GM08714 (cell line): ENCODE measurements at regions not wholly inside any gene's neighbourhood (a gene's known extent, or its start where the extent isn't known, plus 50 kb on each side); places are given as distances from the start of the nearest gene placed in this dataset.

Experiments
- H3K4me3 ChIP-seq: fragments of 200-500 bp; sonication (Bioruptor generic); 2 replicates; pipeline ENCODE4 v1.5.1; 2014; ENCODE audit warnings: mild to moderate bottlenecking, low read length, inconsistent platforms
- ZNF274 ChIP-seq: IDR thresholded peaks from 2 replicates; pipeline ENCODE4 v1.6.1; 2012; ENCODE audit warnings: mild to moderate bottlenecking, low read depth, low read length

GRCh38 chr3:193824365-193824764 is 231.4 kb downstream of the OPA1 start:
- no peak for TF ChIP-seq ZNF274
- no peak overlapping the region for H3K4me3 ChIP-seq

GRCh38 chr3:193825617-193826016 is 232.6 kb downstream of the OPA1 start:
- TF ChIP-seq ZNF274: no peak
- H3K4me3 ChIP-seq: no peak overlapping the region

DNA sequence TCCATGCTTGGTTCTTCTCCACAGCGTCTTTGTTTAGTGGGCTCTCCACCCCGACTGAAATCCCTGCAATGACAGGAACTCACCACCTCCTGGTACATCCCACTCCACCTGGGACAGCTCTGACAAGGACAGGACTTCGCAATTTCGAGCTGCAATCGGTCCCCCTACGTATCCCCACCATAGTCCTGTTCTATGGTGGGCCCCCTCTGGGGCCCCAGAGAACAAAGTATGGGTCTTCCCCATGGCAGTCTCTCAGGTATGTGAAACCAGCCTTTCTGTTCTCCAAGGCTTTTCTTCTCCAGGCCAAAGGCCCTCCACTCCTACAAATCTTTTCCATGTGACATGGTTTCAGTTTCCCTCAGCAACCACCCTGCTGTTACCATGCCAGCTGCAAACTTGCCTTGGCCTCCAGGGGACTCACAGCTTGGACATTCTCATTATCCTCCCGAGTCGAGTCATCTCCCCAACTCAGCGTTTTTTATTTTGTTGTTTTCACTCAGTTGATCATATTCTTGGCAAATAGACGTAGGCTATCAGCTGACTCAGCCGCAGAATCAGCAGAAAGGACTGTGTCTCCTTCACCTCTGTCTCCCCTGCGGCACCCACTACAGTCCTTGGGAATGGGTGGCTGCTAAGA is 233.3 kb downstream of the OPA1 start:
- no peak for TF ChIP-seq ZNF274
- H3K4me3 ChIP-seq: no peak overlapping the region

GRCh38 chr3:193827040-193827669 is 234.1 kb downstream of the OPA1 start:
- no peak for TF ChIP-seq ZNF274

DNA sequence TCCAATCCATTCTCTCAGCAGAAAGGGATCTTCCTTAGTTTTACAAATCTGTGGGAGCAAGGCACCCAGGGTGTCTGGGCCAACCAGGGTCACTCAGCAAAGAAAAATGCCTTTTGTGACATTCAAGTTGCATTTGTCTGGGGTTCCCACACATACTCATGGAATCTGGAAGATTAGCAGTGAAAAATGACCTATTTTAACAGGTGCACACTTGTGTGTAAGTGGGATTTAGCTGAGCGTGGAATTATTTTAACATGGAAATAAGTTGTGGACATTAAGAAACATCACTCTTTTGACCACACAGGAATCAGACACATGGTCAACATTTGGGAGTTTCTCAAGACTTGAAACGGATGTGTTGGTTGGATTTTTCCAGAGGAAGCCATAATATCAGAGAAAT is 234.9 kb downstream of the OPA1 start:
- no peak overlapping the region for H3K4me3 ChIP-seq
- no peak for TF ChIP-seq ZNF274

More at GRCh38 chr3:193827040-193827669, 234.1 kb downstream of the OPA1 start:
- no peak overlapping the region for H3K4me3 ChIP-seq

GRCh38 chr3:193828477-193828876 is 235.5 kb downstream of the OPA1 start:
- no peak for TF ChIP-seq ZNF274
- H3K4me3 ChIP-seq: no peak overlapping the region

DNA sequence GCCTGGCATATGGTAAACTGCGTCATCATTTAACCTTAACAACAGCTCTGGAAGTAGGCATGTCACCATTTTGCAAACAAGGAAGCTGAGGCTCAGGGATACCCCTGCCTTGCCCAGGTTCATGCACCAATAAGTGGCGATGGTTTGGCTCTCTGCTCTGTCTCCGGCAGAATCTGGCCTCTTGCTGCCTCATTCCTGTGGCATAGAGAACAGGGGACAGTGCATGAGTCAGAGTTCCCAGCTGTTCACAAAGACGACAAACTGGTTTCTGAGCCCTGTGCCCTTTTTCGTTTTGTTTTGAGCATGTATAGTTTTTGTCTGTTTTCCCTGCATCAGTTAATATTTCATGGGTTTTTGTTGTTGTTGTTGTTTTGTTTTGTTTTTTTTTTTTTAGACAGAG is 236.8 kb downstream of the OPA1 start:
- H3K4me3 ChIP-seq: no peak overlapping the region
- TF ChIP-seq ZNF274: no peak

- TF ChIP-seq ZNF274: no peak
These were observed 237.8 kb downstream of the OPA1 start for GRCh38 chr3:193830791-193831191.

GRCh38 chr3:193831495-193832455 is 238.8 kb downstream of the OPA1 start:
- TF ChIP-seq ZNF274: no peak
- no peak overlapping the region for H3K4me3 ChIP-seq

More at GRCh38 chr3:193830791-193831191, 237.8 kb downstream of the OPA1 start:
- no peak overlapping the region for H3K4me3 ChIP-seq

GRCh38 chr3:193832833-193833413 is 239.9 kb downstream of the OPA1 start:
- no peak for TF ChIP-seq ZNF274
- no peak overlapping the region for H3K4me3 ChIP-seq

DNA sequence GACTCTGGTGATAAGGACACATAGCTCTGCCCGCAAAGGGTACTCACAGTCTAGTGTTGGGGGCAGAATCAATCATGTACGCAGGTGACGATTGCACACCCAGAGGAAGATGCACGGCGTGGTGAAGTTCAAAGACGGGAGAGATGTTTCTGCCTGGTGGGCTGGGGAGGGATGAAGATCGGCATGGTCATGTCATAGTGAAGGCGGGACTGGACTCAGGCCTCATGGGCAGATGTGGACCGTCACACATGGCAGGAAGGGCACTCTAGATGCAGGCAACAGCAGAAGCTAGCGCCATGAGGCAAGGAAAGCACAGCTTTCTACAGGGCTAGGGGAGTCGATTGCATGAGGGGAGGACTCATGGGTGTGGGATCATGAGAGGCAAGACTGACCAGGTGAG is 240.6 kb downstream of the OPA1 start:
- TF ChIP-seq ZNF274: no peak
- H3K4me3 ChIP-seq: no peak overlapping the region

- no peak for TF ChIP-seq ZNF274
These were observed 242.4 kb downstream of the OPA1 start for GRCh38 chr3:193835414-193835813.

GRCh38 chr3:193836511-193836910 is 243.5 kb downstream of the OPA1 start:
- no peak overlapping the region for H3K4me3 ChIP-seq
- TF ChIP-seq ZNF274: no peak

More at GRCh38 chr3:193835414-193835813, 242.4 kb downstream of the OPA1 start:
- no peak overlapping the region for H3K4me3 ChIP-seq

DNA sequence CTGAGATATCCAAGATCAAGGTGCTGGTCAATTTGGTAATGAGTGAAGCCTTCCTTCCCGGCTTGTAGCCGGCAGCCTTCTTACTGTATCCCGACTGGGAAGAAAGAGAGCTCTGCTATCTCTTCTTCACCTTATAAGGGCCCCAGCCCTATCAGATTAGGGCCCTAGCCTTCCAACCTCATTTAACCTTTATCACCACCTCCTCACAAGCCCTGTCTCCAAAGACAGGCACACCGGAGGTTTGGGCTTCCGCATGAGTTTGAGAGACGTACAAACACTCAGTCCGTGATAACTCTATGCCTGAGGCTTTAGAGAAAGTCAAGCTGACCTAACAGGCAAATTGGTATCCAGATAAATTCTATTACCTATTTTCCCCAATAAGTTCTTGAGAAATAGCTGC is 243.9 kb downstream of the OPA1 start:
- no peak overlapping the region for H3K4me3 ChIP-seq
- TF ChIP-seq ZNF274: no peak
